GM03348 (cell line): ENCODE measurements at regions not wholly inside any gene's neighbourhood (a gene's known extent, or its start where the extent isn't known, plus 50 kb on each side); places are given as distances from the start of the nearest gene placed in this dataset.

Experiments
- DNase-seq: peaks from one replicate; pipeline ENCODE4 v3.0.0; 2012; ENCODE audit warnings: low spot score

GRCh38 chr3:139778682-139779233, 101.0 kb upstream of the NMNAT3 start:
- no peak for DNase-seq

DNA sequence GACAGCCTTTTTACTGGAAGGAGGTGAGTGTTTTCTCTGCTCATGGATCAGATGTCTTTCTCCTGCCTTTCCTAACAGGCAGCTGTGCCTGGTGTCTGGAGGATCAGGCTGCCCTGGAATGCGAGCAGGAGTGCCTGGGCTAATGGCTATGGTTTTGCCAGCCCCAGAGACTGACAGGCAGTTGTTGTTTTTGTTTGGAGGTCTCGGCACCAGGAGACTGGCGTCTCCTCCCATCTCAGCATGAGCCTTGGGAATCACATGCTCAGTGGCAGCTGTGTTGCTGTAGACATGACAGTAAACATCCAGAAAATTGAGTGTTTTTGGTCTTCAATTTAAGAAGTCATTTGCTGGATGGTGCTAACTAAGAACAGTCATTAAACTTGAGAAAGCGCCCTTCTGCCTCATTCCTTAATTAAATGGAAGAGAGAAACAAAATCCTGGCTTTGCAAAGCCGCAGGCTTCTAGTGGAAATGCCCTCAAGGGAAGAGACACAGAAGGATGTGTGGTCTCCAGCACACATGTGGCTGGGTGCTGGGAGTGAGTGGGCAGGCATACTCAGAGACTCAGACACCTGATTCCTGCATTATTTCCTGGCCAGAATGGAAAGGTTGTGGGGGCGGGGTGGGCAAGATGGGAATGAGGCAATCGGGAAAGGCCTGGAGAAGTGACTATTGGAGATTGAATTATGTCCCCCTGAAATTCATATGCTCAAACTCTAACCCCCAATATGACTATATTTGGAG, 97.0 kb upstream of the NMNAT3 start:
- DNase-seq = no peak

- peak; percentile 40 for DNase-seq
These were observed 95.0 kb upstream of the NMNAT3 start for GRCh38 chr3:139772539-139773500.

DNA sequence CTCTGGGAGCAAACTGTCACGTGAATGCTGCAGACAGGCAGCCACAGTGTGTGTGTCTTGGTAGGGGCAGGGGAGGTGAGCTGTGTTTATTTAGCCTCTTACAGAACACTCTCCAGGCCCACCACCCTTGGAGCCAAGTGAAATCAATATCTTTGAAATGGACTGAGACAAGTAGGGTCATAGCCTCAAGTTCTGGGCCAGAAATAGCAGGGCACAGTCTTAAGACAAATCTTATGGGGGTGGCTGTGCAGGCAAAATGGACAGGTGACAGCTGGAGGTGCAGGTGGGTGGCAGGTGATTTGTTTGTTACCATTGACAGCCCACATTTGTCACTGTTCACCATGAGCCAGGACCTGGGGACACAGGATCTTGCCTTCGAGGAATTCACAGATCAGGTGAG, 93.6 kb upstream of the NMNAT3 start:
- DNase-seq = no peak

DNA sequence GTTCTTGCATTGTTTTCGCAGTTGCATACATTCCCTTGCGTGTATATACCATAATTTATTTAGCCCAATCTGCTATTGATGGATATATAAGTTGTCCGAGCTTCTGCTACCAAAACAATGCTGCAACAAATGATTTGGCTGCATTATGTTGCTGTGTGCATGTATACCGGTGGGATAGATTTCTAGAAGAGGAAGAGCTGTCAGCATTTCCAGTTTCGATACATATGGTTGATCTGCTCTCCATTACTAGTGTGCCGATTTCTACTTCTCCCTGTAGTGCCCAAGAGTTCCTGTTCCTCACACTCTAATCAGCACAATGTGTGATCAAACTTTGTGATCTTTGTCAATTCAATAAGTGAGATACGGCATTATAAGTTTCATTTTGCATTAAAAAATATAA, 92.8 kb upstream of the NMNAT3 start:
- no peak for DNase-seq

DNA sequence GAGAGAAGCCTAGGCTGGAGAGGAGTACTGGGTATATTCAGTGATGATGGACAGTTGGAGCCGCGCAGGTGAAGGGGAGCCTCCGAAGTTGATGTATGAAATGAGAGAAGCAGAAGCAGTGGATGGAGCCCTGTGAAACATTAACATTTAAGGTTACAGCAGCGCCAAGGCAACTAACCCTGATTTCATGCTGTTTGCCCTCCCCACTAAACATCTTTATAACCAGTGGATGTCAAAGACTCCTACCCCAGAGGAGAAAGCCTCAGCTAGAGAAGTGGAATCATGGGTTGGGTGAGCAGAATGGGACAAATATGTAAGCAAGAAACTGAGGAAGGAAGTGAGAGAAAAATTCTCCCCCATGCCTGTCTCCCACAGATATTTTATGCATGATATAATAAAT, 92.0 kb upstream of the NMNAT3 start:
- DNase-seq = no peak

GRCh38 chr3:139764936-139765335, 87.2 kb upstream of the NMNAT3 start:
- DNase-seq = no peak

GRCh38 chr3:139764069-139764905, 86.5 kb upstream of the NMNAT3 start:
- no peak for DNase-seq

DNA sequence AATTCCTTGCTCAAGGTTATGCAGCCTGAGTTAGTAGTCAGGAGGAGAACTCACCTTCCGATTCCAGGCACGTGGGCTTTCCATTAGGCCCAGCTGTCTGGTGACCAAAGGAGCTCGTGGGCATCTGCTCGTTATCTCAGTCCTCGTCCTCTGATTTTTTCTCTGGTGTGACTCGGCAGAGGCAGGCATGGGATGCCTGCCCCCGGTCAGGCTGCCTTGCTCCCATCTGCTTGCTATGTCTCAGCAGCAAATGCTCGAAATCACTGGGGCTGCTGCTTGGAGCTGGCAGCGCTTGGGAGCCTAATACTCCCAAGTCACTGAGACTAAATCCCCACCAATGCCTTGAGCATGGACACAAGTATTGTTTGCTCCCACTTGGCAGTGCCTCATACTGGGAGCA, 84.5 kb upstream of the NMNAT3 start:
- no peak for DNase-seq

GRCh38 chr3:139759470-139759869, 81.7 kb upstream of the NMNAT3 start:
- DNase-seq = no peak

DNA sequence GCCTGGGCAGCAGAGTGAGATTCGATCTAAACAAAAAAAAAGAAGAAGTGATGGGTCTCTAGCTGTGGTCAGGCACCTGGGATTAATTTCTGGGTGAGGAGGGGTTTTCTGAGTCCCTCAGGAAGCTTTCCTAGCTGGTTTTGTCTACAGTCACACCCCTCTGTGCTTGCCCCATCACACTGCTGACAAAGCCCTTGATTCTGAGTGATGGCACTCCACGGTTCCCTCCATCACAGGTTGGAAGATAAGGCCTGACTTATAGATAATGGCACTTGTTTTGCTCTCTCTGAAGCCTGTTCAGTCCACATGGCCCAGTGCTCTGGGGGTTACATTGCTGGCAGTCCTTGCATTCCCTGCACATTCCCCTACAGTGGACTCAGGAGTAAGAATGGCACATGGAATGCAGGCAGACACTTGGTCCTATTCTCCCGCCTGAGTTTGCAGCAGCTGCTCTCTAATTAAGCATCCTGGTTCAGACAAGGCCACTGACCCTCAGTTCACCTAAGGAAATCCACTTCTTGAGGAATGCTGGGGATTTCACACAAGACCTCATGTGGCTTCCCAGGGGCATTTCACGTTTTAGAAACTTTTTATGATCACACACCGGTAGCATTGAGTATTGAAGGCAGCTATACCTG, 81.0 kb upstream of the NMNAT3 start:
- no peak for DNase-seq

DNA sequence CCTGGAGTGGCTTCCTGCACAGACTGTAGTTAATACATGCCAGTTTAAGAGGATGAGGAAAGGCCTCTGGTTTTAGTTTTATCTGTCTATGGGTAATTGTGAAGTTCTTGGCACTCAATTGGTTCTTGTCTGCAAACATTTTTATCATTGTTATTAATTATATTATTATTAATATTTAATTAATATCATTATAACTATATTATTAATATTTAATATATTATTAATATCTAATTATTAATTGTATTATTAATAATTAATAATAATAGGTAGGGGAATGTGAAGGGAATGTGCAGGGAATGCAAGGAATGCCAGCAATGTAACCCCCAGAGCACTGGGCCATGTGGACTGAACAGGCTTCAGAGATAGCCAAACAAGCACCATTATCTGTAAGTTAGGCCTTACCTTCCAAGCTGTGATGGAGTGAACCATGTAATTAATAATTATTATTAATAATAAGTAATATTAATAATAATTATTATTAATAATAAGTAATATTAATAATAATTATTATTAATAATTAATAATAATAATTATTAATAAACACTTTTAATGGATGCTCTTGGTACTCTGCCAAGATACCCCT, 79.8 kb upstream of the NMNAT3 start:
- DNase-seq = no peak

- DNase-seq = no peak
These were observed 78.8 kb upstream of the NMNAT3 start for GRCh38 chr3:139756529-139757103.

DNA sequence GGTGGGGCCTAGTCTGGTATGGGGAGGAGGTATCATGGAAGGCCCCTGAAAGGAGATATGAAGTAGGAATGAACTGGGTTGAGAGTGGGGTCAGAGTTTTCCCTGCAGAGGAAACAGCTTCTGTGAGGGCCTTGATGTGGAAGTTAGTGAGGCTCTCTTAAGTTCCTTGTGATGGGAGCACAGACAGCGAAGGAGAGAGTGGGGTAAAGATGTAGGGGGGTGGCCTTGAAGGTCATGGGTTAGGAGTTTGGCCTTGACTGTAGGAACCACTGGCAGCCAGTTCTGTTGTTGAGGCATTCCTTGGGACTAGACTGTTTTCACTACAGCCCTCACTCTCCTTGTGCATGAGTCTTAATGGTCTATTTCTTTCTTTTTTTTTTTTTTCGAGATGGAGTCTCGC, 77.8 kb upstream of the NMNAT3 start:
- DNase-seq = no peak

DNA sequence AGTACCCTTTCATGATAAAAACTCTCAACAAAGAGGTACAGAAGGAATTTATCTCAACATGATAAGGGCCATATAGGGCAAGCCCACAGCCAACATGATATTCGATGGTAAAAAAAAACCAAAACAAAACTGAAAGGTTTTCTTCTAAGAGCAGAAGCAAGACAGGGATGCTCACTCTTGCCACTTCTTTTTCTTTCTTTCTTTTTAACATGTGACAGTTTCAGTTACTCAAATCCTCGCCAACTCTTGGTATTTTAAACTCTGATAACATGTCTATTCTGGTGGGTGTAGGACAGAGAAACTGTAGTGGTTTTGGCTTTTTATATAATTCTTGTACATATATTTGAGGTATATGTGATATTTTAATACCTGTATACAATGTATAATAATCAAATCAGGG, 74.0 kb upstream of the NMNAT3 start:
- no peak for DNase-seq

DNA sequence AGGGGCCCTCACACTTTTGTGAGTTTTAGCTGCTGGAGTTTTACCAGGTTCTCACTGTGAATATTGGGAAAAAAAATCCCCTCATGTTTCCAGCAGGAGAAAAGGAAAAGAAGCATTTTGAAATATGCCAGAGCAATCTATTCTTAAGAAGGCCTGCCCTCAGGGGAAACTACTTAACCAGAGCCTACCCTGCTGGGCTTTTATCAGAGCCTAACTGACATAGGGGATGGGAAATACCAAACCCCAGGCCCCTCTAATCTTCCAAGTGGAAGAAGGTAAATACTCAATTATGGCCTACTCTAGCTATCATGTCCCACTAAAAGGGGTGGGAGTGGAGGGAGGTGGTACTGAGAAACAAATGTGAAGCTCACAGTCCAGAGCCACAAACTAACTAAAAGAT, 68.7 kb upstream of the NMNAT3 start:
- no peak for DNase-seq

GRCh38 chr3:139745831-139746230, 68.1 kb upstream of the NMNAT3 start:
- DNase-seq = no peak

DNA sequence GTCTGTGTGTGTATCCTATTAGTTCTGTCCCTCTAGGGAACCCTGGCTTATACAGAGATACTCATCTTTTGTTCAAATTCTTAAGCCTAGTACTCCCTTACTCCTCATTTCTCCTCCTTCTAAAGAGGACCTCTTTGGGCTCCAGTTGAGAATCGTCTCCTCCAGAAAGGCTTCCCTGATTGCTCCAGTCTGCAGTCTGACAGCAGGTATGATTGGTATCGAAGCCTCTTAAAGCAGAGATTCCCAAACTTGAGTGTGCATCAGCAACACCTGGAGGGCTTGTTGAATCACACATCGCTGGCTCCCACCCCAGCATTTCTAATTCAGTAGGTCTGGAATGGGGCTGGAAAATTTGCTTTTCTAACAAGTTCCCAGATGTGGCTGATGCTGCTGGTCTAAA, 60.9 kb upstream of the NMNAT3 start:
- no peak for DNase-seq

- DNase-seq = no peak
These were observed 60.0 kb upstream of the NMNAT3 start for GRCh38 chr3:139737682-139738361.

DNA sequence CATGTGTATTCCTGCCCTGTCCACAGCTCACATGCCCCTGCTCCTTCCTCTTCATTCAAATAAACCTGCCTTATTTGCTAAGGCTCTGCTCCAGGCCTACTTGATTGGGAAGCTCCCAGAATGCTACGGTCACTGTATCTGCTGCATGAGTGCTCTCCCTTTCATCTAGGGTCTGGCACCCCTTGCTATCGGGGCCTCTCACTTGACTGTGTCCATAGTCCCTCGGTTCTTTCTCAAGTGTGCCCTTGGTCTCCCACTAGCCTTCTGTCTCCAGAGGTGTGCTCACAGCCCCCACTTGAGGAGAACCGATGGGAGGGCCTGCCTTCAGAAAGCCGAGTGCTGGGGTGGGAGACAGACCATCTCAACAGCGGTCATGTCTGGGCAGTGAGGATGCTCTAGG, 57.4 kb upstream of the NMNAT3 start:
- no peak for DNase-seq
